Spleen (tissue), 11 donors: ENCODE measurements at regions not wholly inside any gene's neighbourhood (a gene's known extent, or its start where the extent isn't known, plus 50 kb on each side); places are given as distances from the start of the nearest gene placed in this dataset.

Experiments
- DNase-seq: peaks from one replicate; pipeline ENCODE4 v3.0.0-alpha.2; 2020
- H3K27ac ChIP-seq, 8 donors: fragments of 200-600 bp; sonication (generic) in 7 of 8; 1 replicate in 4 of 8; 2 replicates in 4 of 8; pipeline versions ENCODE4 v1.5.0 to v1.8.0; 2016 to 2021; ENCODE audit warnings: inconsistent platforms in 4 of 8, mild to moderate bottlenecking in 4 of 8, moderate library complexity in 1 of 8
- H3K27me3 ChIP-seq, 7 donors: fragments of 200-600 bp; sonication (generic) in 6 of 7; replicated peaks in 1 of 7; 1 replicate in 4 of 7; 2 replicates in 3 of 7; pipeline versions ENCODE4 v1.5.0 to v1.8.0; 2016 to 2021; ENCODE audit warnings: inconsistent platforms in 3 of 7, mild to moderate bottlenecking in 1 of 7
- H3K36me3 ChIP-seq, 6 donors: fragments of 200-600 bp; sonication (generic) in 5 of 6; 1 replicate in 4 of 6; 2 replicates in 2 of 6; pipeline versions ENCODE4 v1.5.0 to v1.8.0; 2016 to 2021; ENCODE audit warnings: inconsistent platforms in 2 of 6
- H3K4me1 ChIP-seq, 6 donors: fragments of 200-600 bp; sonication (generic) in 5 of 6; 1 replicate in 3 of 6; 2 replicates in 3 of 6; pipeline versions ENCODE4 v1.5.0 to v1.8.0; 2016 to 2021; ENCODE audit warnings: inconsistent platforms in 3 of 6
- H3K4me3 ChIP-seq, 8 donors: fragments of 200-600 bp; sonication (generic) in 7 of 8; 1 replicate in 4 of 8; 2 replicates in 4 of 8; pipeline versions ENCODE4 v1.5.0 to v1.8.0; 2016 to 2021; ENCODE audit warnings: inconsistent platforms in 4 of 8, mild to moderate bottlenecking in 4 of 8, moderate library complexity in 2 of 8
- H3K9me3 ChIP-seq, 8 donors: fragments of 200-600 bp; sonication (generic) in 7 of 8; 1 replicate in 4 of 8; 2 replicates in 4 of 8; pipeline versions ENCODE4 v1.5.0 to v1.8.0; 2016 to 2021; ENCODE audit warnings: inconsistent platforms in 4 of 8
- CTCF ChIP-seq, 11 experiments: fragments of 200-600 bp in 7 of 11; fragments of 450-650 bp in 4 of 11; sonication (generic) in 4 of 11; IDR thresholded peaks in 8 of 11; conservative IDR thresholded peaks in 3 of 11; 1 replicate in 7 of 11; 2 replicates in 4 of 11; pipeline versions ENCODE4 v1.4.0 to v1.8.0; 2016 to 2021; ENCODE audit warnings: antibody characterized with exemption in 11 of 11, inconsistent platforms in 4 of 11, mild to moderate bottlenecking in 1 of 11
- POLR2A ChIP-seq, 3 donors: fragments of 450-650 bp; IDR thresholded peaks; one replicate each; pipeline ENCODE4 v1.5.1; 2017; ENCODE audit warnings: antibody characterized with exemption in 3 of 3, mild to moderate bottlenecking in 1 of 3
- POLR2AphosphoS5 ChIP-seq, 3 donors: sonication (generic); formaldehyde crosslinking; IDR thresholded peaks; one replicate each; pipeline ENCODE4 v1.5.1; 2017; ENCODE audit warnings: antibody characterized with exemption in 3 of 3
- WGBS, 5 donors: extraction: QIAGEN DNeasy Blood & Tissue Kit in 3 of 5; methylation state at CpG; one replicate each; pipeline versions ENCODE4 v1.1.5 to v1.1.7; 2013 to 2018; 5-methylcytosine and 5-hydroxymethylcytosine counted together
- intact Hi-C: fragments of 100-400 bp; cut with DNase I; formaldehyde crosslinking; loops from one replicate; pipeline ENCODE4 v1.15.0; 2023; ENCODE audit warnings: low total_unique reads
- donor health status: healthy with polysubstance abuse.
- donor health status: DM: no; HTN: no; CAD: no; lungs with moderate emphysema.
- donor health status: DM: no; HTN: no; CAD: no.
- donor health status: Bipolar disorder and iron deficiency.
- donor health status: healthy.
- donor health status: DM: no; HTN: no; CAD: no.
- donor health status: DM: yes; HTN: yes; CAD: no.

GRCh38 chr1:54465351-54465811, 59.2 kb upstream of the SSBP3 start:
- Histone ChIP-seq H3K4me1 (peaks cover 0 to 42% (median 23%) of the 10 kb centered on the region in 6 donors), H3K4me3 (no peak overlapping the region), H3K27me3 (no peaks in the 10 kb centered on the region), H3K36me3 (no peaks in the 10 kb centered on the region), H3K27ac (peak overlapping the region in 1 of 8 donors; percentile 43), H3K9me3 (no peaks in the 10 kb centered on the region)
- WGBS, 5 donors: 47 to 69% (median 59%) methylated on average over 5 of the region's 5 CpGs
- intact Hi-C loops: no loop called here
- TF ChIP-seq POLR2A (IDR thresholded peaks at IDR 0.05) (no peak), POLR2AphosphoS5 (IDR thresholded peaks at IDR 0.05) (no peak), CTCF (IDR thresholded peaks at IDR 0.05 in 8 of 11, conservative IDR thresholded peaks at IDR 0.05 in 3 of 11) (no peak)
- peak; percentile 50 for DNase-seq

DNA sequence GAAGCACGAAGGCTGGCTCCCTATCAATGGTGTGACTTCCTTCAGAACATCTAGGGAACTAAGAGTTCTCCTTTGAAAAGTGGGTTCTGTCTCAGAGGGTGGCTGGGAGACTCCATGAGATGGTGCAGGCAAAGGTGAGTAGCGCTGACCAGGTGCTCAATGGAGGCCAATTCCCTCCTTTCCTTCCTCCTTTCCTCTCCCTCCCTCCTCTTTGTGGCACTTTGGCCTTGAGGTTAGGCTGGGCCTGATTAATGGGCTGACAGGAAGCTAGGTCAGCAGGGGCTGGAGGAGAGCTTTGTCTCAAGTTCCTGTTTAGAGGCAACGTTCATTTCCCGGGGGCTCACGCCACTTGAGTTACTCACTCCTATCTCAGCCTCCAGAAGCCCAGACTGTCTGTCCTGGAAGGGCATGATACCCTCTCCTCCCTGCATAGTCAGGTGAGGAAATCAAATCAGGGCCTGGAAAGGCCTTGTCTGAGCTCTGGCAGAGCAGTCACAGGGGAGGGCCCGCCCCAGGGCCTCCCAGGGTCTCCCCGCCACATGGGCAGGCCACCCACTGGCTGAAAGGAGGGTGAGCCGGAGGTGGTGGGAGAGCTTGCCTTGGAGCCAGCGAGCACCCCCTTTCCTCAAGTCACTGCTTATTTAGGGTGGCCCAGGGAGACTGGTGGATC, 58.4 kb upstream of the SSBP3 start:
- H3K4me3 ChIP-seq: no peak overlapping the region
- H3K27me3 ChIP-seq: no peaks in the 10 kb centered on the region
- WGBS, 5 donors: 46 to 59% (median 51%) methylated on average over 8 to 9 of the region's 9 CpGs
- DNase-seq: peak; percentile 66
- TF ChIP-seq POLR2AphosphoS5 (IDR thresholded peaks at IDR 0.05) (no peak), CTCF (IDR thresholded peaks at IDR 0.05 in 8 of 11, conservative IDR thresholded peaks at IDR 0.05 in 3 of 11) (no peak), POLR2A (IDR thresholded peaks at IDR 0.05) (no peak)
- H3K9me3 ChIP-seq: no peaks in the 10 kb centered on the region
- no peaks in the 10 kb centered on the region for H3K36me3 ChIP-seq
- intact Hi-C loops: no loop called here
- H3K4me1 ChIP-seq: peaks cover 0 to 48% (median 23%) of the 10 kb centered on the region in 6 donors
- H3K27ac ChIP-seq: peak overlapping the region in 4 of 8 donors; percentile 21 to 43 (median 30)

GRCh38 chr1:54464031-54464476, 57.9 kb upstream of the SSBP3 start:
- Histone ChIP-seq H3K27me3 (no peaks in the 10 kb centered on the region), H3K27ac (peak overlapping the region in 1 of 8 donors; percentile 43), H3K36me3 (no peaks in the 10 kb centered on the region), H3K4me3 (no peak overlapping the region), H3K4me1 (peaks cover 0 to 54% (median 23%) of the 10 kb centered on the region in 6 donors), H3K9me3 (no peaks in the 10 kb centered on the region)
- no peak for DNase-seq
- TF ChIP-seq POLR2AphosphoS5 (IDR thresholded peaks at IDR 0.05) (no peak), CTCF (IDR thresholded peaks at IDR 0.05 in 8 of 11, conservative IDR thresholded peaks at IDR 0.05 in 3 of 11) (no peak), POLR2A (IDR thresholded peaks at IDR 0.05) (no peak)
- 60 to 81% (median 68%) methylated on average over 7 of the region's 7 CpGs for WGBS, 5 donors
- intact Hi-C loops: no loop called here

- no peaks in the 10 kb centered on the region for H3K36me3 ChIP-seq
- no peak overlapping the region for H3K27ac ChIP-seq
- no peak for TF ChIP-seq CTCF (IDR thresholded peaks at IDR 0.05 in 8 of 11, conservative IDR thresholded peaks at IDR 0.05 in 3 of 11)
- no peak for TF ChIP-seq POLR2A (IDR thresholded peaks at IDR 0.05)
- no peak for TF ChIP-seq POLR2AphosphoS5 (IDR thresholded peaks at IDR 0.05)
- no peaks in the 10 kb centered on the region for H3K27me3 ChIP-seq
- no peak for DNase-seq
- 63 to 73% (median 66%) methylated on average over 10 of the region's 10 CpGs for WGBS, 5 donors
- H3K9me3 ChIP-seq: no peaks in the 10 kb centered on the region
- peaks cover 0 to 54% (median 23%) of the 10 kb centered on the region in 6 donors for H3K4me1 ChIP-seq
- intact Hi-C loops: no loop called here
- H3K4me3 ChIP-seq: no peak overlapping the region
Measured at GRCh38 chr1:54463259-54464030, 57.3 kb upstream of the SSBP3 start.
